AG10803 (cell line): ENCODE measurements at regions not wholly inside any gene's neighbourhood (a gene's known extent, or its start where the extent isn't known, plus 50 kb on each side); places are given as distances from the start of the nearest gene placed in this dataset.
"Not testable (repeated sequence)": the region's sequence is repeated elsewhere in the genome, so short reads cannot be mapped to it uniquely, and the experiment has no call there.

Experiments
- DNase-seq: peaks from one replicate; pipeline ENCODE4 v3.0.0; 2010; ENCODE audit warnings: low read depth
- H3K4me3 ChIP-seq: 2 replicates; pipeline ENCODE4 v1.5.1; 2011; ENCODE audit warnings: mild to moderate bottlenecking, low read length, control low read depth
- TF ChIP-seq, protein P1 (sequence below): conservative IDR thresholded peaks from 2 replicates; pipeline ENCODE4 v1.5.1; 2011; ENCODE audit warnings: mild to moderate bottlenecking, low read length, control low read depth, inconsistent platforms

DNA sequence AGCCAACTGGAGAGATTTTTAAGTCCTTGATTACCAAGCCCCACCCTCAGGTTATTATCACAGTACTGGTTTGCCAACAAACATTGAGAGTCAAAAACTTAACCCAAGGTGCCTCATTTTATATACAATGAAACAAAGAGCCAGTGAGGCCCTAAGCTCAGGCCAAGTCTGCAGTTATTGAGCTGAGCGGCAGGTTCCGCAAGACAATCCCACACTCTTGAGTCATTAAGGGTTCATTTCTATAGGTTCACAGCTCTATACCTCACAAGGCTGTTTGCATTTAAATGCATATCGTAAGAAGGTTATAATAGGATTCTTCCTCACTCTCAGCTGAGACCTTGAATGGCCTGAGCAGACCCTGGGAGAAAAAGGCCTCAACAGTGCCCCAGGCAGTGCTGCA, 268.4 kb upstream of the RGPD4 start:
- no peak overlapping the region for H3K4me3 ChIP-seq
- TF ChIP-seq, protein P1, sequence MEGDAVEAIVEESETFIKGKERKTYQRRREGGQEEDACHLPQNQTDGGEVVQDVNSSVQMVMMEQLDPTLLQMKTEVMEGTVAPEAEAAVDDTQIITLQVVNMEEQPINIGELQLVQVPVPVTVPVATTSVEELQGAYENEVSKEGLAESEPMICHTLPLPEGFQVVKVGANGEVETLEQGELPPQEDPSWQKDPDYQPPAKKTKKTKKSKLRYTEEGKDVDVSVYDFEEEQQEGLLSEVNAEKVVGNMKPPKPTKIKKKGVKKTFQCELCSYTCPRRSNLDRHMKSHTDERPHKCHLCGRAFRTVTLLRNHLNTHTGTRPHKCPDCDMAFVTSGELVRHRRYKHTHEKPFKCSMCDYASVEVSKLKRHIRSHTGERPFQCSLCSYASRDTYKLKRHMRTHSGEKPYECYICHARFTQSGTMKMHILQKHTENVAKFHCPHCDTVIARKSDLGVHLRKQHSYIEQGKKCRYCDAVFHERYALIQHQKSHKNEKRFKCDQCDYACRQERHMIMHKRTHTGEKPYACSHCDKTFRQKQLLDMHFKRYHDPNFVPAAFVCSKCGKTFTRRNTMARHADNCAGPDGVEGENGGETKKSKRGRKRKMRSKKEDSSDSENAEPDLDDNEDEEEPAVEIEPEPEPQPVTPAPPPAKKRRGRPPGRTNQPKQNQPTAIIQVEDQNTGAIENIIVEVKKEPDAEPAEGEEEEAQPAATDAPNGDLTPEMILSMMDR: no peak
- no peak for DNase-seq

DNA sequence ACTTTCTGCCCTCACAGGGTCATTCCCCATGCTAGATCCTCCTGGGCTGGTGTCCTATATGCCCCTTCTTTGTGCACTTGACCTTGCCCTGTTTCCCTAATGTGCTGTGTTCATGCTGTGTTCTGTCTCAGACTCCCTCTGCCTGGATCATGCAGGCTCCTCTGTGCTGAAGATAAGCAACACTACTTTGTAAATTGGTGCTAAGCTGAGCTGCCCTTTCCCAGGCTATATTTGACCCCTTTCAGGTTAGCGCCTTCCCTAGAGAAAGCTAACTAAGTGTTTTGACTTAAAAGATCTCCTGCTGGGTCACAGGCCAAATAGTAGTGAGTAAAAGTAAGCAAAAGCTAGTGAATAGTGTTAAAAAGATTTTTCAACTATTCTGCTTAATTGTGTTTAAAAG, 257.2 kb upstream of the RGPD4 start:
- H3K4me3 ChIP-seq: no peak overlapping the region
- TF ChIP-seq, protein P1: no peak
- no peak for DNase-seq

DNA sequence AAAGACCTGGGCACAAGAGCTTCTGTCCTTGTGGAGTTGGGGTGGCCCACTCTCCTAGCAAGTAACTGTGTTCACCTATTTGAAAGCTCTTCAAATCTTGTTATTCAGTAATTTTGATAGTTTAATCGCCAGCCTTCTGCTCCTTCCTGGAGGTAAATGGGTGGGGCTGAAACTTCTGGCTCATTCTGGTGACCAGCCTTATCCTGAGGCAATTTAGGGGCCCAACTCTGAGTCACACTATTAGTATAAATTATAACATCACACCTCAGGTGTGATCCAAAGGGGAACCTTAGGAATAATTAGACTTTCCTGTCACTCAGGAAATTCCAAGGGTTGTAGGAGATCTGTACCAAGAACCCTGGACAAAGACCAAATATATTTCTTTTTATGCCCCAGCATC, 255.8 kb upstream of the RGPD4 start:
- DNase-seq: no peak
- TF ChIP-seq, protein P1: no peak
- H3K4me3 ChIP-seq: no peak overlapping the region

DNA sequence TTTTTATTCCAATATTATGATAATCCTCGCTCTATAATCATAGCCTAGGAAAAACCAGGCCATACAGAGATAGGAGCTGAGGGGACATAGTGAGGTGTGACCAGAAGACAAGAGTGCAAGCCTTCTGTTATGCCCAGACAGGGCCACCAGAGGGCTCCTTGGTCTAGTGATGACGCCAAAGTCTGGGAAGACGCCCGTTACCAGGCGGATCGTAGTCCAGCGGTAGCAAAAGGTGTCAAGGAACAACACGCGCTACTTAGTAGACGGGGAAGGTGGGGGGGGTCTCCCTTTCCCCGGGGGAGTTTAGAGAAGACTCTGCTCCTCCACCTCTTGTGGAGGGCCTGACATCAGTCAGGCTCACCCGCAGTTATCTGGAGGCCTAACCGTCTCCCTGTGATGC, 253.8 kb upstream of the RGPD4 start:
- TF ChIP-seq, protein P1: peak; percentile 25
- peak; percentile 13 for DNase-seq
- H3K4me3 ChIP-seq: not testable (repeated sequence)

DNA sequence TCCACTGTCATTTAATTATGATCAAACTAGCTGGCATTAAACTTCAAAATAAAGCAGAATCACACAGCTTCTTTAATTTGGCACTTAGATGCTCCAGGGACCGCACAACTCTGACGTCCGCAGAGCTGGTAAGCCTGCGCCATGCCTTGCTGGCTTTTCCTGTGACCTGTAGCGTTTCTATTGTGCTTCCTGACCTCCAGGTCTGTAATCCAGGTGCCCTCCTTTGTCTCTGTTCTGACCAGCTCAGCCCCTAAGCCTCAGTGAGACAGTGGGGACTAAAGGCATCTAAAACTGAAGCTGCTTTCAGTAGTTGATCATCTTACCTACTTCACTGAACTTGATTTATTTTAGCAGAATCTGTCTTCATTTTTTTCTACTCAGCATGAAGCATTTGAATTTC, 249.7 kb upstream of the RGPD4 start:
- TF ChIP-seq, protein P1: no peak
- H3K4me3 ChIP-seq: no peak overlapping the region
- no peak for DNase-seq

DNA sequence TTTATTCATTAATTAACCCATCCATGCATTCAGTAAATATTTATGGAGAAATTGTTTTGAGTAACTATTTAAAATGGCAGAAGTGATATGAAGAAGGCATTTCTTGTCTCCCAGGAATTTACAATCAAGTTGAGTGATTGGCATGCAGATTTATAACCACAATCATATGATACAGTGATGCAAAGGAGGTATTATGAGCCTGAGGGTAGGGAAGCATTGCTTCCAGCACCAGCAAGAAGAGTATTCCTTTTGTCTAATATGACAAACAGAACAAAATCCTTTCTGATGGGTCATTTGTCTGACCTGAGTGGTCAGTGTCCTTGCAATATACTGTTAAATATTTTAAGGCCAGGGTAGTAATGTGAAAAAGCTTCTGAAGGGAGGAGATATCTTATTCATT, 244.2 kb upstream of the RGPD4 start:
- DNase-seq: no peak
- no peak overlapping the region for H3K4me3 ChIP-seq
- TF ChIP-seq, protein P1: no peak

DNA sequence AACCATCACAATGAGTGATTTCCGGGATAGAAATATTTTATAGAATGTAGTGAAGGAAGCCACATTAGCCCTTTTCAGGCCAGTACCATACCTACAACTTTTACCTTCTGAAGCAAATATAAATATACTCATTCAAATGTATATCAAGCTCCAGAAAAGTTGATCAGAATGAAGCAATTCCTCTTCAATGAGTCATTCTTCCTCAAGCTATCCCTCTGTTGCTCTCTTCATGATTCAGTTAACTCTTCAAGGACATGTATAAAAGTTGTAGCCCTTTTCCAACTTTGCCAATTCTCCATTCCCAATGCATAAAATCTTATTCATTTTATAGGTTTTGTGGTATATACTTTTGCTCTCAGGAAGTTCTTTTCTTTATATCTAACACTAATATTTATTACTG, 242.1 kb upstream of the RGPD4 start:
- no peak overlapping the region for H3K4me3 ChIP-seq
- TF ChIP-seq, protein P1: no peak
- peak; percentile 27 for DNase-seq
